Peyer's patch (tissue), 4 donors: ENCODE measurements at regions not wholly inside any gene's neighbourhood (a gene's known extent, or its start where the extent isn't known, plus 50 kb on each side); places are given as distances from the start of the nearest gene placed in this dataset.

Experiments
- POLR2A ChIP-seq, 2 donors: fragments of 450-650 bp; IDR thresholded peaks; one replicate each; pipeline ENCODE4 v1.5.1; 2017; ENCODE audit warnings: antibody characterized with exemption in 2 of 2, mild to moderate bottlenecking in 2 of 2, moderate library complexity in 2 of 2
- TF ChIP-seq, protein P1 (sequence below), 6 experiments: fragments of 450-650 bp in 4 of 6; fragments of 200-600 bp in 2 of 6; sonication (generic) in 1 of 6; IDR thresholded peaks; one replicate each; pipeline ENCODE4 v1.5.1; 2017 to 2019; ENCODE audit warnings: antibody characterized with exemption in 6 of 6, mild to moderate bottlenecking in 3 of 6, moderate library complexity in 1 of 6

- TF ChIP-seq, protein P1, sequence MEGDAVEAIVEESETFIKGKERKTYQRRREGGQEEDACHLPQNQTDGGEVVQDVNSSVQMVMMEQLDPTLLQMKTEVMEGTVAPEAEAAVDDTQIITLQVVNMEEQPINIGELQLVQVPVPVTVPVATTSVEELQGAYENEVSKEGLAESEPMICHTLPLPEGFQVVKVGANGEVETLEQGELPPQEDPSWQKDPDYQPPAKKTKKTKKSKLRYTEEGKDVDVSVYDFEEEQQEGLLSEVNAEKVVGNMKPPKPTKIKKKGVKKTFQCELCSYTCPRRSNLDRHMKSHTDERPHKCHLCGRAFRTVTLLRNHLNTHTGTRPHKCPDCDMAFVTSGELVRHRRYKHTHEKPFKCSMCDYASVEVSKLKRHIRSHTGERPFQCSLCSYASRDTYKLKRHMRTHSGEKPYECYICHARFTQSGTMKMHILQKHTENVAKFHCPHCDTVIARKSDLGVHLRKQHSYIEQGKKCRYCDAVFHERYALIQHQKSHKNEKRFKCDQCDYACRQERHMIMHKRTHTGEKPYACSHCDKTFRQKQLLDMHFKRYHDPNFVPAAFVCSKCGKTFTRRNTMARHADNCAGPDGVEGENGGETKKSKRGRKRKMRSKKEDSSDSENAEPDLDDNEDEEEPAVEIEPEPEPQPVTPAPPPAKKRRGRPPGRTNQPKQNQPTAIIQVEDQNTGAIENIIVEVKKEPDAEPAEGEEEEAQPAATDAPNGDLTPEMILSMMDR (IDR thresholded peaks at IDR 0.05): no peak
- TF ChIP-seq POLR2A (IDR thresholded peaks at IDR 0.05): no peak
Observed at GRCh38 chr11:109864151-109864661, 229.0 kb upstream of the ZC3H12C start.
